MCF 10A (cell line): ENCODE measurements at regions not wholly inside any gene's neighbourhood (a gene's known extent, or its start where the extent isn't known, plus 50 kb on each side); places are given as distances from the start of the nearest gene placed in this dataset.

Experiments used
- BruUV-seq: library from RNA; stranded (reverse); fragments of 400-500 nt; replicated peaks from 2 replicates; lab custom pipeline; 2021; lab: Mats Ljungman, UMichigan
- CTCF ChIA-PET: fragments of 300-600 bp; sonication (Branson Sonifier 250); formaldehyde crosslinking; extraction: SDS; loops from one replicate; lab custom pipeline; 2021; ENCODE audit warnings: antibody characterized with exemption, inconsistent platforms; lab: Yijun Ruan, JAX
- POLR2A ChIA-PET: fragments of 300-600, 350-650 bp; sonication (Branson Sonifier 250); formaldehyde crosslinking; extraction: SDS; loops from one replicate; lab custom pipeline; 2020; ENCODE audit warnings: antibody characterized with exemption, inconsistent platforms; lab: Yijun Ruan, JAX
- DNase-seq: peaks from one replicate; pipeline ENCODE4 v3.0.0-alpha.2; 2018; ENCODE audit not compliant: unreplicated experiment
- H3K27ac Mint-ChIP-seq: one replicate; pipeline ENCODE4 v1.8.0; 2022; ENCODE audit warnings: mild to moderate bottlenecking, low read depth, mixed read lengths; ENCODE audit not compliant: unreplicated experiment
- H3K27me3 Mint-ChIP-seq: one replicate; pipeline ENCODE4 v1.8.0; 2022; ENCODE audit warnings: mixed read lengths; ENCODE audit not compliant: insufficient read depth, unreplicated experiment
- H3K36me3 Mint-ChIP-seq: one replicate; pipeline ENCODE4 v1.8.0; 2022; ENCODE audit warnings: mild to moderate bottlenecking, moderate library complexity, mixed read lengths; ENCODE audit not compliant: insufficient read depth, unreplicated experiment
- H3K4me1 Mint-ChIP-seq: one replicate; pipeline ENCODE4 v1.8.0; 2022; ENCODE audit warnings: mixed read lengths; ENCODE audit not compliant: insufficient read depth, unreplicated experiment
- H3K4me3 Mint-ChIP-seq: one replicate; pipeline ENCODE4 v1.8.0; 2022; ENCODE audit warnings: mild to moderate bottlenecking, moderate library complexity, mixed read lengths; ENCODE audit not compliant: unreplicated experiment
- H3K9me3 Mint-ChIP-seq: one replicate; pipeline ENCODE4 v1.8.0; 2022; ENCODE audit warnings: mixed read lengths; ENCODE audit not compliant: unreplicated experiment
- intact Hi-C: fragments of 100-400 bp; cut with micrococcal nuclease; formaldehyde crosslinking; loops from 2 replicates; pipeline ENCODE4 v1.14.1; 2022
- TF ChIP-seq, protein P1 (sequence below): fragments of 200-600 bp; IDR thresholded peaks from one replicate; pipeline ENCODE4 v1.8.0; 2022; ENCODE audit warnings: antibody characterized with exemption, mild to moderate bottlenecking; ENCODE audit not compliant: unreplicated experiment

DNA sequence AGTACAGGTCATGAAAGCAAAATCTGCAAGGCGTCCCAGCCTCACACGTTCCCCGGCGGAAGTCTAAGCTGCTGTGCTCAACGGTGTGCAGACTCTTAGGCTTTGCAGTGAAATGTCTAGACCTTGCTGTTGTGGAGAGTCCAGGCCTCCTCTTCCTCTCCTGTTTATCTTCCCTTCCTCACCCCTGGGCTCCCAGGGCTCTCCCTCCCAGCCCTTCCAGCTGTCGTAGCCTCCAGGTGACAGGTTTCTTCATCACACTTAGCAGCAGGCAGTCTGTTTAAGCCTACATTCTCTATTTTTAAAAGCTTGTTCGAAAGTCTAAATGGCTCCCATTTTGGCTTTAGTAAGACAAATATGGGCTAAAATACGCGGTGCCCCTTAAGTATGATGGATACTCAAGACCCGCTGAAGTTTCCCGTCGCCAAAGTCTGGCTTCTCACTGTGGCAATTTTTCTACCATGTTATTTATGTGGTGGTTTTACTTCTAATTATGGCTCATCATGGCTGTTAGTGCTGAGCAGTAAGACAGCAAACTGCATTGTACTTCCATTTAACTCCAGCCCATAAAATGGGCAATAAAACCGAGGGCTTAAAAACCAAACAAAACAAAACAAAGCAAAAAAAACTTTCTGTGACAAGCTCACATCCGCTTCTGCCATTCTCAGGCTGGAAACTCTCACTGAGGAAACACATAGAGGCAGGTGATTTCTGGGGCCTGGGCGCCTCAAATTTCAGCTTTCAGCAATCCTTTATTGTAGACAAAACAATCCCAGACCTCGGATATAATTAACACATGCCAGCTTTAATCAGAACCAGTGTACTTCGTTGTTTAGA lies 243.2 kb downstream of the SNX10 start:
- Mint-ChIP-seq H3K27ac (no peak overlapping the region), H3K4me1 (no peaks in the 10 kb centered on the region), H3K27me3 (peaks cover 38% of the 10 kb centered on the region), H3K36me3 (no peaks in the 10 kb centered on the region), H3K9me3 (no peaks in the 10 kb centered on the region), H3K4me3 (no peak overlapping the region)
- intact Hi-C loops = no loop called here
- ChIA-PET CTCF (interaction anchor here (0.6 to 1.7 kb wide), 4 partner anchors 14 to 614 kb away, joined by 3 to 4 read pairs (median 4); no protein-coding TSS in a partner anchor), POLR2A (interaction anchor here (0.6 kb wide), 1 partner anchor 15 kb away, joined by 3 read pairs; no protein-coding TSS in a partner anchor)
- no TSS peak for BruUV-seq
- no peak for DNase-seq
- TF ChIP-seq, protein P1, sequence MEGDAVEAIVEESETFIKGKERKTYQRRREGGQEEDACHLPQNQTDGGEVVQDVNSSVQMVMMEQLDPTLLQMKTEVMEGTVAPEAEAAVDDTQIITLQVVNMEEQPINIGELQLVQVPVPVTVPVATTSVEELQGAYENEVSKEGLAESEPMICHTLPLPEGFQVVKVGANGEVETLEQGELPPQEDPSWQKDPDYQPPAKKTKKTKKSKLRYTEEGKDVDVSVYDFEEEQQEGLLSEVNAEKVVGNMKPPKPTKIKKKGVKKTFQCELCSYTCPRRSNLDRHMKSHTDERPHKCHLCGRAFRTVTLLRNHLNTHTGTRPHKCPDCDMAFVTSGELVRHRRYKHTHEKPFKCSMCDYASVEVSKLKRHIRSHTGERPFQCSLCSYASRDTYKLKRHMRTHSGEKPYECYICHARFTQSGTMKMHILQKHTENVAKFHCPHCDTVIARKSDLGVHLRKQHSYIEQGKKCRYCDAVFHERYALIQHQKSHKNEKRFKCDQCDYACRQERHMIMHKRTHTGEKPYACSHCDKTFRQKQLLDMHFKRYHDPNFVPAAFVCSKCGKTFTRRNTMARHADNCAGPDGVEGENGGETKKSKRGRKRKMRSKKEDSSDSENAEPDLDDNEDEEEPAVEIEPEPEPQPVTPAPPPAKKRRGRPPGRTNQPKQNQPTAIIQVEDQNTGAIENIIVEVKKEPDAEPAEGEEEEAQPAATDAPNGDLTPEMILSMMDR = no peak

DNA sequence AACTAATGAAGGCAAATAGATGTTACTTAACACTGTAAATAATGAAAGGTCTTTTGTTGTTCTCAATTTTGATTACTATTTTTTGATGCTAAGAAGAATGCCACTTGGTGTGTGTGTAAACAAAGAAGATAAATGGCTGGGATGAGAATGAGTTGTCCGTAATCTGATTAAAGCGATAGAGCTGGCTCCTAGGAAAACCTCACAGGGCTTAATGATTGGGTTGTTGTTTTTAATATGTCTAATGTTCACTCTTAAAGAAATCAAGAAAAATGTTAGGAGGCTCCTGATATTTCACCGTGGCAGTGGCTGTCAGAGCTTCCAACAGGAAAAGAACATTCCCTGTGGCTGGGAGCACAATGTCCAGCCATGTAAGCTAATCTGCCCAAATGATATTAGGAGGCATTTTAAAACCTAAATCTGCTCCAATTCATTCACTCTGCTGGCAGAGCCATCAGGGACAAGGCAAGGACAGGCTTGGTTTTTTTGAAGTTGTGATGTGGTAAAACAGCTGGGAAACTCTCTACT lies 243.9 kb downstream of the SNX10 start:
- H3K4me1 Mint-ChIP-seq = no peaks in the 10 kb centered on the region
- H3K27me3 Mint-ChIP-seq = peaks cover 40% of the 10 kb centered on the region
- ChIA-PET CTCF (interaction anchor here (0.6 to 1.7 kb wide), 3 partner anchors 13 to 613 kb away, joined by 3 to 4 read pairs (median 3); no protein-coding TSS in a partner anchor), POLR2A (interaction anchor here (0.6 to 0.7 kb wide), 3 partner anchors 12 to 483 kb away, joined by 3 to 6 read pairs (median 3); no protein-coding TSS in a partner anchor)
- no peak overlapping the region for H3K4me3 Mint-ChIP-seq
- DNase-seq = no peak
- no peaks in the 10 kb centered on the region for H3K36me3 Mint-ChIP-seq
- H3K27ac Mint-ChIP-seq = no peak overlapping the region
- intact Hi-C loops = no loop called here
- no TSS peak for BruUV-seq
- H3K9me3 Mint-ChIP-seq = no peaks in the 10 kb centered on the region
- TF ChIP-seq, protein P1 = no peak

DNA sequence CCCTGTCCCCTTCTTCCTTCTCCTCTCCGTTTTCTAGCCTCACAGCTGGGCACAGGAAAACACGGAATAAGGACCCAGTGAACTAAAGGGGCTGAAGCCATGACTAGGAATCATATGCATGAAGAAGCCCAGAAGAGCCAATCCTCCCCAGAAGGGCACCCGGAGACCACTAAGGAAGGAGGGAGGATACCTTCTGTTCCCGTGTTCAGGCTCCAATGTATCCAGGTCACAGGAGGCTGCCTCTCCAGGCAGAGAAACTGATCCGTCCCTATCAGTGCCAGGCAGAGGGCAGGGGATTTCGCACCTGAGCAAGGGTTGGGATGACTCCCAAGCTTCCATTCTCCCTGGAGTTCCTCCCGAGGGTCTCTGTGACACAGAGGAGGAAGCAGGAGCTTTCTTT lies 246.6 kb downstream of the SNX10 start:
- Mint-ChIP-seq H3K4me3 (no peak overlapping the region), H3K27me3 (peaks cover 40% of the 10 kb centered on the region), H3K36me3 (no peaks in the 10 kb centered on the region), H3K4me1 (no peaks in the 10 kb centered on the region), H3K27ac (no peak overlapping the region), H3K9me3 (no peaks in the 10 kb centered on the region)
- intact Hi-C loops = no loop called here
- BruUV-seq = no TSS peak
- ChIA-PET POLR2A (no interaction called here), CTCF (no interaction called here)
- no peak for DNase-seq
- TF ChIP-seq, protein P1 = no peak

DNA sequence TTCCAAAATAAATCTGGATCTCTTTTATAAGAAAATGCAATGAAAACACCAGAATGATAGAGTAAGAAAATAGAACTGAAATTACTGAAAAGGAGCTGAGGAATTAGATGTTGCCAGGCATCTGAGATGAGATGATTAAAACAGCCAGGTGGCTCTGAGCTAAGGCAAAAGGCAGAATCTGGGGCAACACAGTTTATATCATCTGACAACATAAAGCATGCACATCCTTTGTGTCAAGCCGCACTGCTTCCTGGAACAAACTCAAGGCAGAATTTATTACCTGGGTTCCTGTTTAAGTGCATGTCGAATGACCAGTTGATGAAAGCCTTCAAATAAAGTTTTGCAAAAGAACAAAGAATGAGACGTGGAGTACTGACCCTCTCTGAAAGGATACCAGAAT lies 247.0 kb downstream of the SNX10 start:
- intact Hi-C loops = no loop called here
- H3K36me3 Mint-ChIP-seq = no peaks in the 10 kb centered on the region
- CTCF ChIA-PET = no interaction called here
- TF ChIP-seq, protein P1 = no peak
- no TSS peak for BruUV-seq
- no peak overlapping the region for H3K4me3 Mint-ChIP-seq
- no peaks in the 10 kb centered on the region for H3K9me3 Mint-ChIP-seq
- peaks cover 40% of the 10 kb centered on the region for H3K27me3 Mint-ChIP-seq
- no peak overlapping the region for H3K27ac Mint-ChIP-seq
- POLR2A ChIA-PET = no interaction called here
- H3K4me1 Mint-ChIP-seq = no peaks in the 10 kb centered on the region
- DNase-seq = no peak
